OCI-LY1 (cell line): ENCODE measurements at regions not wholly inside any gene's neighbourhood (a gene's known extent, or its start where the extent isn't known, plus 50 kb on each side); places are given as distances from the start of the nearest gene placed in this dataset.

Experiments
- CTCF ChIP-seq: fragments of 200-600 bp; sonication (generic), shearing (Covaris generic); IDR thresholded peaks from 2 replicates; pipeline ENCODE4 v1.5.1; 2017; ENCODE audit warnings: mild to moderate bottlenecking, antibody characterized with exemption, low read length, moderate library complexity, mixed read lengths
- EZH2 ChIP-seq: fragments of 200-600 bp; sonication (generic), shearing (Covaris generic); IDR thresholded peaks from 2 replicates; pipeline ENCODE4 v1.8.0; 2017; ENCODE audit warnings: borderline replicate concordance, mixed run types, mild to moderate bottlenecking, antibody characterized with exemption, low read length, moderate library complexity, mixed read lengths

- TF ChIP-seq CTCF (no peak), EZH2 (no peak)
These were observed 190.2 kb upstream of the GBE1 start for GRCh38 chr3:81951636-81952035.
